OCI-LY3 (cell line): ENCODE measurements at regions not wholly inside any gene's neighbourhood (a gene's known extent, or its start where the extent isn't known, plus 50 kb on each side); places are given as distances from the start of the nearest gene placed in this dataset.
"Not testable (repeated sequence)": the region's sequence is repeated elsewhere in the genome, so short reads cannot be mapped to it uniquely, and the experiment has no call there.

Source experiments
- H2AFZ ChIP-seq: fragments of 200-600, 300-600 bp; shearing (Covaris generic); 2 replicates; pipeline ENCODE4 v1.6.0; 2014; ENCODE audit warnings: antibody characterized with exemption, low read depth, low read length
- H3K27ac ChIP-seq: fragments of 200-600, 300-600 bp; sonication (generic); 2 replicates; pipeline ENCODE4 v1.5.1; 2014; ENCODE audit warnings: mild to moderate bottlenecking, low read length, moderate library complexity, mixed read lengths
- H3K27me3 ChIP-seq: fragments of 200-600, 300-600 bp; sonication (generic); 2 replicates; pipeline ENCODE4 v1.6.1; 2014; ENCODE audit warnings: low read depth, low read length, mixed read lengths
- H3K36me3 ChIP-seq: fragments of 200-600, 300-600 bp; sonication (generic); replicated peaks from 2 replicates; pipeline ENCODE3; 2014; ENCODE audit warnings: low read depth, low read length, mixed read lengths
- H3K4me1 ChIP-seq: fragments of 300-600, 200-600 bp; sonication (generic); 2 replicates; pipeline ENCODE4 v1.6.1; 2014; ENCODE audit warnings: low read length, mixed read lengths
- H3K4me2 ChIP-seq: fragments of 200-600, 300-600 bp; sonication (generic); 2 replicates; pipeline ENCODE4 v1.6.1; 2014; ENCODE audit warnings: low read length, mixed read lengths
- H3K4me3 ChIP-seq: fragments of 300-600, 200-600 bp; sonication (generic); 2 replicates; pipeline ENCODE4 v1.5.1; 2014; ENCODE audit warnings: antibody characterized with exemption, mild to moderate bottlenecking, low read length, moderate library complexity
- H3K79me2 ChIP-seq: fragments of 300-600, 200-600 bp; shearing (Covaris generic); 2 replicates; pipeline ENCODE4 v1.6.1; 2014; ENCODE audit warnings: mild to moderate bottlenecking, low read length, mixed read lengths
- H3K9ac ChIP-seq: fragments of 300-600, 200-600 bp; shearing (Covaris generic); 2 replicates; pipeline ENCODE4 v1.6.0; 2014; ENCODE audit warnings: mild to moderate bottlenecking, low read length, moderate library complexity
- H3K9me3 ChIP-seq: fragments of 200-600, 300-600 bp; shearing (Covaris generic); 2 replicates; pipeline ENCODE4 v1.6.1; 2014; ENCODE audit warnings: low read length, mixed read lengths; ENCODE audit not compliant: insufficient read depth
- H4K20me1 ChIP-seq: fragments of 200-600, 300-600 bp; sonication (generic); 2 replicates; pipeline ENCODE4 v1.6.1; 2016; ENCODE audit warnings: low read length, mixed read lengths; ENCODE audit not compliant: insufficient read depth
- EZH2phosphoT487 ChIP-seq: fragments of 200-600 bp; shearing (Covaris generic); IDR thresholded peaks from 2 replicates; pipeline ENCODE4 v1.6.1; 2018; ENCODE audit warnings: antibody characterized with exemption, mixed run types, low read depth
- TF ChIP-seq, protein P1 (sequence below): fragments of 200-600, 300-600 bp; sonication (generic); IDR thresholded peaks from 2 replicates; pipeline ENCODE4 v1.5.1; 2014; ENCODE audit warnings: antibody characterized with exemption, low read length, low read depth

DNA sequence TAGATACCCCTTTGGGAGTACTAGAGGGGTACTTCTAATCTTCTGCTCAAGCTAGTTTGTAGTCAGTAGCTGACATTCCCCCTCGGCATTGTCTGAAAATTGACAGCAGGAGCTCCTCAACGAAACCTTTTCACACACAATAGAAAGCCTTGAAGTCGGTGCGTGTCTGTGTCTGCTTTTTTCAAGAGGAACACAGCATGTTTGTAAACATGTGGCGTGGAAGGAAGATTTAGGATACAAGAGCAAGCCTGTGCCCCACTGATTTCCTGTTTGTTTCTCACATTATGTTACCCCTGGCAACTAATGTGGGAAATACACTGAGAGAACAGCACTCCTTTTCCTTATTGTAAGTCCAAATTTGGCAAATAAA is 252.6 kb downstream of the ANKRD50 start:
- H3K9me3 ChIP-seq, result no peaks in the 10 kb centered on the region
- TF ChIP-seq EZH2phosphoT487, result no peak
- TF ChIP-seq, protein P1, sequence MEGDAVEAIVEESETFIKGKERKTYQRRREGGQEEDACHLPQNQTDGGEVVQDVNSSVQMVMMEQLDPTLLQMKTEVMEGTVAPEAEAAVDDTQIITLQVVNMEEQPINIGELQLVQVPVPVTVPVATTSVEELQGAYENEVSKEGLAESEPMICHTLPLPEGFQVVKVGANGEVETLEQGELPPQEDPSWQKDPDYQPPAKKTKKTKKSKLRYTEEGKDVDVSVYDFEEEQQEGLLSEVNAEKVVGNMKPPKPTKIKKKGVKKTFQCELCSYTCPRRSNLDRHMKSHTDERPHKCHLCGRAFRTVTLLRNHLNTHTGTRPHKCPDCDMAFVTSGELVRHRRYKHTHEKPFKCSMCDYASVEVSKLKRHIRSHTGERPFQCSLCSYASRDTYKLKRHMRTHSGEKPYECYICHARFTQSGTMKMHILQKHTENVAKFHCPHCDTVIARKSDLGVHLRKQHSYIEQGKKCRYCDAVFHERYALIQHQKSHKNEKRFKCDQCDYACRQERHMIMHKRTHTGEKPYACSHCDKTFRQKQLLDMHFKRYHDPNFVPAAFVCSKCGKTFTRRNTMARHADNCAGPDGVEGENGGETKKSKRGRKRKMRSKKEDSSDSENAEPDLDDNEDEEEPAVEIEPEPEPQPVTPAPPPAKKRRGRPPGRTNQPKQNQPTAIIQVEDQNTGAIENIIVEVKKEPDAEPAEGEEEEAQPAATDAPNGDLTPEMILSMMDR, result no peak
- H3K4me1 ChIP-seq, result no peaks in the 10 kb centered on the region
- H3K27ac ChIP-seq, result no peak overlapping the region
- H3K4me2 ChIP-seq, result no peak overlapping the region
- no peaks in the 10 kb centered on the region for H3K79me2 ChIP-seq
- H3K9ac ChIP-seq, result no peak overlapping the region
- no peak overlapping the region for H2AFZ ChIP-seq
- H3K36me3 ChIP-seq, result no peaks in the 10 kb centered on the region
- H3K4me3 ChIP-seq, result no peak overlapping the region
- no peaks in the 10 kb centered on the region for H3K27me3 ChIP-seq
- no peaks in the 10 kb centered on the region for H4K20me1 ChIP-seq

DNA sequence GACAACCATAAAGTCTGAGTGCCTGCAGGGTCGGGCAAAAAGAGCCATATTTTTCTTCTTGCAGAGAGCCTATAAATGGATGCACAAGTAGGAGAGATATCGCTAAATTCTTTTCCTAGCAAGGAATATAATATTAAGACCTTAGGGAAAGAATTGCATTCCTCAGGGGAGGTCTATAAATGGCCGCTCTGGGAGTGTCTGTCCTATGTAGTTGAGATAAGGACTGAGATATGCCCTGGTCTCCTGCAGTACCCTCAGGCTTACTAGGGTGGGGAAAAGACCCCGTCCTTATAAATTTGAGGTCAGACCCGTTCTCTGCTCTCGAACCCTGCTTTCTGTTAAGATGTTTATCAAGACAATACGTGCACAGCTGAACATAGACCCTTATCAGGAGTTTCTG is 250.9 kb downstream of the ANKRD50 start:
- not testable (repeated sequence) for H4K20me1 ChIP-seq, H3K9ac ChIP-seq, H2AFZ ChIP-seq, H3K27ac ChIP-seq, H3K36me3 ChIP-seq, H3K79me2 ChIP-seq, H3K4me3 ChIP-seq, H3K4me1 ChIP-seq, H3K4me2 ChIP-seq, H3K27me3 ChIP-seq, H3K9me3 ChIP-seq

DNA sequence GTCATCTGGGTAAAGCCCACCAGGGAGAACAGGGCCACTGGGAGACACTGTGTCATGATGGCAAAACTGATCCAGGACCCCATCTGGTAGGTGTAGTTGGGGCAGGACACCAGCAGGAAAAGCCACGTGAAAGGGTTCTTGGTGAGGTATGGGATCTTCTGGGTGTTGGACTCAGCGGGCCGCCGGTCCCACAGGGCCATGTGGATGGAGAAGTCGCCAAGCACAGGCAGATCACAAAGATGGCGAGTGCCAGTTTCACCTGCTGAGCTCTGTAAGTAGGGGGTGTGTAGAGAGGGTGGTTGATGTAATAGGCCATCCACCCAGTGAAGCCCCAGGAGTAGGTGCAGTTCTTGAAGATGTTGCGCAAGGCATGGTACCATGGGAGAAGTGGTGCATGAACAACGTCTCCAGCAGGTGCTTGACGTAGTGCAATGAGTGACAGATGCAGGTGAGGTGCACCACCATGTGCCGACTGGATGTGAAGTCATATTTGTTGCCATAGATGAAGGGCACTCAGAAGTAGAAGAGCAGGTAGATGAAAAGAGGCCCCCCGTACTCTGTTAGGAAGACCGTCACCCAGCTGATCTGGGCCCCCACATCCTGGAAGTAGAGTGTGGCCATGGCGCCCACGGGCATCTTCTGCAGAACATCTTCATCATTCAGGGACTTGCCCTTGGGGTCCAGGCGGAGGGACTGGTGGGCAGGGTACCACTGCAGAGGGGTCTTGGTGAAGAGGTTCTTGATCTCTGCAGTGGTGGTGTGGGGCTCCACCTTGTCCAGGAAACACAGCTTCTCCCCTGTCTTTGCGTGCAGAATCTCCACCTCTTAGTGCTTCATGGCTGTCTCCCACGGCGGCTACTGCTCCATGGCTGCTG is 249.3 kb downstream of the ANKRD50 start:
- TF ChIP-seq EZH2phosphoT487, result no peak
- TF ChIP-seq, protein P1, result no peak
- Histone ChIP-seq H3K27me3 (no peaks in the 10 kb centered on the region), H3K4me2 (no peak overlapping the region), H2AFZ (no peak overlapping the region), H3K4me1 (peaks cover 10% of the 10 kb centered on the region), H3K9me3 (no peaks in the 10 kb centered on the region), H3K4me3 (no peak overlapping the region), H3K36me3 (no peaks in the 10 kb centered on the region), H3K27ac (no peak overlapping the region), H3K79me2 (no peaks in the 10 kb centered on the region), H4K20me1 (no peaks in the 10 kb centered on the region), H3K9ac (no peak overlapping the region)

DNA sequence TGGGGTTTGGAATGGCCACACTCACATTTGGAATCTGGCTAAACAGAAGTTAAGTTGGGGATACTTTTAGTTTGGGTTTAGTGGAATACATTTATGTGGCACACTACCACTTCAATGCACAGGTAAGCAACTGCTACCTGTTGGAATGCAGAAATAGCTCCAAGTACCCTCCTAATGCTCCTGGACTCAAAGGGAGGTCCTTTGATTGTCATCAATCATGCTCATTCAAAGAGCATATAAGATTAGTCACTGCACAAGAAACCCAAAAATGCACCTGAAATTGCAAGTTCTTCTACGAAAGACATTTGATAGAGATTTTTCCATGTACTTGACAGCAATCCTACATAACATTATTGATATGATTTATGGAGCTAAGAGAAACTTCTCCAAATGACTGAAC is 247.7 kb downstream of the ANKRD50 start:
- no peaks in the 10 kb centered on the region for H3K36me3 ChIP-seq
- H2AFZ ChIP-seq, result no peak overlapping the region
- no peak overlapping the region for H3K4me2 ChIP-seq
- H3K9ac ChIP-seq, result no peak overlapping the region
- H4K20me1 ChIP-seq, result no peaks in the 10 kb centered on the region
- no peaks in the 10 kb centered on the region for H3K27me3 ChIP-seq
- no peaks in the 10 kb centered on the region for H3K9me3 ChIP-seq
- no peaks in the 10 kb centered on the region for H3K79me2 ChIP-seq
- no peak for TF ChIP-seq EZH2phosphoT487
- TF ChIP-seq, protein P1, result no peak
- peaks cover 10% of the 10 kb centered on the region for H3K4me1 ChIP-seq
- no peak overlapping the region for H3K4me3 ChIP-seq
- H3K27ac ChIP-seq, result no peak overlapping the region
